ENCODE measurements at regions not wholly inside any gene's neighbourhood (a gene's known extent, or its start where the extent isn't known, plus 50 kb on each side); places are given as distances from the start of the nearest gene placed in this dataset.

- TF ChIP-seq, protein P1, sequence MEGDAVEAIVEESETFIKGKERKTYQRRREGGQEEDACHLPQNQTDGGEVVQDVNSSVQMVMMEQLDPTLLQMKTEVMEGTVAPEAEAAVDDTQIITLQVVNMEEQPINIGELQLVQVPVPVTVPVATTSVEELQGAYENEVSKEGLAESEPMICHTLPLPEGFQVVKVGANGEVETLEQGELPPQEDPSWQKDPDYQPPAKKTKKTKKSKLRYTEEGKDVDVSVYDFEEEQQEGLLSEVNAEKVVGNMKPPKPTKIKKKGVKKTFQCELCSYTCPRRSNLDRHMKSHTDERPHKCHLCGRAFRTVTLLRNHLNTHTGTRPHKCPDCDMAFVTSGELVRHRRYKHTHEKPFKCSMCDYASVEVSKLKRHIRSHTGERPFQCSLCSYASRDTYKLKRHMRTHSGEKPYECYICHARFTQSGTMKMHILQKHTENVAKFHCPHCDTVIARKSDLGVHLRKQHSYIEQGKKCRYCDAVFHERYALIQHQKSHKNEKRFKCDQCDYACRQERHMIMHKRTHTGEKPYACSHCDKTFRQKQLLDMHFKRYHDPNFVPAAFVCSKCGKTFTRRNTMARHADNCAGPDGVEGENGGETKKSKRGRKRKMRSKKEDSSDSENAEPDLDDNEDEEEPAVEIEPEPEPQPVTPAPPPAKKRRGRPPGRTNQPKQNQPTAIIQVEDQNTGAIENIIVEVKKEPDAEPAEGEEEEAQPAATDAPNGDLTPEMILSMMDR (conservative IDR thresholded peaks at IDR 0.05), result no peak
- no peak for TF ChIP-seq ZFX (IDR thresholded peaks at IDR 0.05)
Measured at GRCh38 chr3:189507856-189508255, 123.3 kb upstream of the TP63 start.

Measured in C4-2B (cell line).